ENCODE measurements at regions not wholly inside any gene's neighbourhood (a gene's known extent, or its start where the extent isn't known, plus 50 kb on each side); places are given as distances from the start of the nearest gene placed in this dataset.
"Not testable (repeated sequence)": the region's sequence is repeated elsewhere in the genome, so short reads cannot be mapped to it uniquely, and the experiment has no call there.

- DNase-seq (ENCODE audit: low spot score): not testable (repeated sequence)
Observed at GRCh38 chr20:30164389-30164788, 1093.1 kb upstream of the DEFB115 start.

DNA sequence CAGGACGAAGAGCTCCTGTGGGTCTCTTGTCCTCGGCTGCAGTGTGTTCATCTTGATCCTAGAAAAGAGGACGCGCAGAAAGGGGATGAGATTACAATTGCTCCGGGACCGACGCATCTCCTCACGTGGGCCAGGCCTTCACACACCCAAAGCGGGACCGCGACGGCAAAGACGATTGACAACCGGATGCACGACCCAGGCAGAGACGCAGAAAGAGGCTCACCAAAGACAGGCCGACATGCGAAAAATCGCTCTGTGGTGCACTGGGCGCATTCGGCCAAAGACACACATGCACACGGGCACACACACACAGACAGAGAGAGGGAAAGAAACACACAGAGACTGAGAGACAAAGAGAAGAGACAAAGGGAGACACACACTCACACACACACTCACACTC, 1089.9 kb upstream of the DEFB115 start:
- TF ChIP-seq, protein P1, sequence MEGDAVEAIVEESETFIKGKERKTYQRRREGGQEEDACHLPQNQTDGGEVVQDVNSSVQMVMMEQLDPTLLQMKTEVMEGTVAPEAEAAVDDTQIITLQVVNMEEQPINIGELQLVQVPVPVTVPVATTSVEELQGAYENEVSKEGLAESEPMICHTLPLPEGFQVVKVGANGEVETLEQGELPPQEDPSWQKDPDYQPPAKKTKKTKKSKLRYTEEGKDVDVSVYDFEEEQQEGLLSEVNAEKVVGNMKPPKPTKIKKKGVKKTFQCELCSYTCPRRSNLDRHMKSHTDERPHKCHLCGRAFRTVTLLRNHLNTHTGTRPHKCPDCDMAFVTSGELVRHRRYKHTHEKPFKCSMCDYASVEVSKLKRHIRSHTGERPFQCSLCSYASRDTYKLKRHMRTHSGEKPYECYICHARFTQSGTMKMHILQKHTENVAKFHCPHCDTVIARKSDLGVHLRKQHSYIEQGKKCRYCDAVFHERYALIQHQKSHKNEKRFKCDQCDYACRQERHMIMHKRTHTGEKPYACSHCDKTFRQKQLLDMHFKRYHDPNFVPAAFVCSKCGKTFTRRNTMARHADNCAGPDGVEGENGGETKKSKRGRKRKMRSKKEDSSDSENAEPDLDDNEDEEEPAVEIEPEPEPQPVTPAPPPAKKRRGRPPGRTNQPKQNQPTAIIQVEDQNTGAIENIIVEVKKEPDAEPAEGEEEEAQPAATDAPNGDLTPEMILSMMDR (IDR thresholded peaks at IDR 0.05; ENCODE audit: extremely low read depth, missing control alignments): no peak
- no peak for DNase-seq (ENCODE audit: low spot score)

DNA sequence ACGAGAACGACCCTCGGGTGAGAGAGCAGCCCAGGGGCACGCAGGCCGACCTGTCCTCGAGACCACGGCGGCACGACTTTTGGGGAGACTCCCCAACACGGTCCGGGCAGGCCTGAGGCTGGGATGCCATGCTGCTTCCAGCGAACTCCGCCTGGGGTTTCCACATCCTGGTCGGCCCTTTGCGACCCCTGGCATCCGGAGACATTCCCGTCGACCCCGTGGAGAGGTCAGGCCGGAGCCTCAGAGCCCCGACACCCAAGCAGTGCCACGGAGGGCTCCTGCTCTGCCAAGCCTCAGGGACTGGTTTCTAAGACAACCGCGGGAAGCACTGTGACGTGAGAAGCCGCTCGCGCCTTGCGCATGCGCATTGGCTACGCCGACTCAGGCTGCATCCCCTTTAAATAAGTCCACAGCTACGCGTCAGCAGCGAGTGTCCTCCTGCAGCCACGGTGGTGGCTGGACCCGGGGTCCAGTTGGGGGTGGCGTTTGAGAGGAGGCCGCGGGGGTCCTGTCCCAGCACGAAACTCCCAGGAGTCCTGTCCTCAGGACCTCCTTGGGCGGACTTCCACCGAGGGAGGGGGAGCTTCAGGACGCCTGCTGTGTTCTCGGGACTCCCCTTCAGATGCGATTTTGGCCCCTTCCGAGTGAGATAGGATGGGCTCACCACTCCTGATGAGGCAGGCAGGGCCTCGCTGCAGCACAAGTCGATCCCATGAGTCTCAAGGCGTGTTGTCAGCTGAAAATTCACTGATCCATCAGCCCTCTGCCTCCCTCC, 1089.3 kb upstream of the DEFB115 start:
- TF ChIP-seq, protein P1 (IDR thresholded peaks at IDR 0.05; ENCODE audit: extremely low read depth, missing control alignments): no peak

GRCh38 chr20:30168800-30169138, 1088.7 kb upstream of the DEFB115 start:
- TF ChIP-seq, protein P1 (IDR thresholded peaks at IDR 0.05; ENCODE audit: extremely low read depth, missing control alignments): no peak
- no peak for DNase-seq (ENCODE audit: low spot score)

More for the DNA sequence above, 1089.3 kb upstream of the DEFB115 start:
- DNase-seq (ENCODE audit: low spot score): peak; percentile 10

DNA sequence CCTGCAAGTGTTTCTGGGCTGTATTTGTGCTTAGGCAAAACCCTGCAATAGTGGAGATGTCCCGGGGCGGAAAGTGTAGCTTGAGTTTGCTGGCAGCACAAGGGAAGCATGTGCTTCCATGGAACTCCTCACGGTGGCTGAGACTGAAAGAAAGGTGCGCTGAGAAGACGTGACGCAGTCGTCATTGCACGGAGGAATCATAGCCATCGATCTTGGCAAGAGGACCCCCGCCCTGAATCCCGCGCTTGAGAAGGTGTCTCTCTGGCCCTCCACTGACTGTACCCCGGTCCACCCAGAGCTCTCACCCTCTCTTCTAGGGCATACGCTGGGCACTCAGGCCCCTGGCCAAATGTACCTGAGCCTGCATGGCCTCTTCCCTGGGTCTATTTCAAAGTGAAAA, 1081.8 kb upstream of the DEFB115 start:
- DNase-seq (ENCODE audit: low spot score): no peak
- TF ChIP-seq, protein P1 (IDR thresholded peaks at IDR 0.05; ENCODE audit: extremely low read depth, missing control alignments): no peak

- DNase-seq (ENCODE audit: low spot score): not testable (repeated sequence)
Observed at GRCh38 chr20:30183124-30183523, 1074.3 kb upstream of the DEFB115 start.

DNA sequence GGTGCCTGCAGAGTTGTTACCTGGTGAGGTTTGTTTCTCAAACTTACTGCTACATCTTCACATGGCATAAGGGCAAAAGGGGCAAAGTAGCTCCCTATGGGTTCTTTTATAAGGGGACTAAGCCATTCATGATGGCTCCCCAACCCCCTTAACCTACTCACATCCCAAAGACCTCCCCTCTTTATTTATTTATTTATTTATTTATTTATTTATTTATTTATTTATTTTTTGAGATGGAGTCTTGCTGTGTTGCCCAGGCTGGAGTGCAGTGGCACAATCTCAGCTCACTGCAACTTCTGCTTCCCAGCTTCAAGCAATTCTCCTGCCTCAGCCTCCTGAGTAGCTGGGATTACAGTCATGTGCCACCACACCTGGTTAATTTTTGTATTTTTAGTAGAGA, 1065.7 kb upstream of the DEFB115 start:
- not testable (repeated sequence) for DNase-seq (ENCODE audit: low spot score)

DNA sequence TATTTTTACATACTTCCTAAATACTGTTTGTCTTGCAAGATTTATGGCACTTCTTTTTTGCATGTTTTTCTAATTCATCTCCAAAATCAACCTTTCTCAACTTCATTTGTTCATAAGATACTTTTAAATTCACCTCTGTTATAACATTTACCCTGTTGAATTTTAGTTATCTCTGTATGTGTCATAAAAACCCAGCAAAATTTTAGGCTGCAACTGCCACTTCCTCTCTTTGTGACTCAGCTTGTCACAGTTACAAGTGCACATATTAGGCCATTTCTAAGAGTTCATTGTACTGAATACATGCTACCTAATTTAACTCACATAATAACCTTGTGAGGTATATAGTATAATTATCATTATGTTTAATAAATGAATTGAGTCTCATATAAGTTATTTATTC, 1023.0 kb upstream of the DEFB115 start:
- not testable (repeated sequence) for DNase-seq (ENCODE audit: low spot score)

DNA sequence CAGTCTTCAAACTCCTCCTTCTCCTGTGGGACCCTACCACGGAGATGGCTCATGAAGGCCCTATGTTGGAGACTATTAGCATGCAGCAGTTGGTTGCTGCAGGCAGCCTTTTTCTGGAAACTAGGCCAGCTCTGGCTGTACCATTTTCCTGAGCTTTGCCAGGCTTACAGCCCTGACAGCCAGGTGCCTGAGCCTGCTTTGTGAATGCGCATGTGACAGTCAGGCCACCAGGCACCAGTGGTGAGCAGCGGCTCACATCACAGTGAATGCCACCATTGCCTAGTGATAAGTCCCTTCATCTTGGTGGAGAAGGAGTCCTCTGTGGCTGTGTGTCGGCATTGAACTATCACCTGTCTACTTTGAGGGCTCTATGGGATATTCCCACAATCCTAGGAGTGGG, 982.4 kb upstream of the DEFB115 start:
- DNase-seq (ENCODE audit: low spot score): not testable (repeated sequence)

DNA sequence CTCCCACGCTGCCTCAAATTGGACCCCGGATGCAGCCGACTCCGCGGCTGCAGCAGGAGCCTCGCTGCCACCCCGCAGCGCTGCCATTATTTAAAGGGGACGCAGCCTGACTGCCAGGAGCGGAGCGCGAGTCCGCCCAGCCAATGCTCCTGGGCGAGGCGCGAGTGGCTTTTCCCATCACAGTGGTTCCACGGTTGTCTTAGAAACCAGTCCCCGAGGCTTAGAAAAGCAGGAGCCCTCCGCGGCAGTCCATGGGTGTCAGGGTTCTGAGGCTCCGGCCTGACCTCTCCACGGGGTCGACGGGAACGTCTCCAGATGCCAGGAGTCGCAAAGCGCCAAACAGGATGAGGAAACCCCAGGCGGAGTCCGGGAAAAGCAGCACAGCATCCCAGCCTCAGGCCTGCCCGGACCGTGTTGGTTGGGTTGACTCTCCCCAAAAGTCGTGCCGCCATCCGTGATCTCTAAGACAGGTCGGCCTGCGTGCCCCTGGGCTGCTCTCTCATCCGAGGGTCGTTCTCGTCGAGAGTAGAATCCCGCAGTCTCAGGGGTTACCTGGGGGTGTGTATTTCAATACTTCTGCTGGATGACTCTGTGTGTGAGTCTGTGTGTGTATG, 975.8 kb upstream of the DEFB115 start:
- no peak for DNase-seq (ENCODE audit: low spot score)
- TF ChIP-seq, protein P1 (IDR thresholded peaks at IDR 0.05; ENCODE audit: extremely low read depth, missing control alignments): no peak

DNA sequence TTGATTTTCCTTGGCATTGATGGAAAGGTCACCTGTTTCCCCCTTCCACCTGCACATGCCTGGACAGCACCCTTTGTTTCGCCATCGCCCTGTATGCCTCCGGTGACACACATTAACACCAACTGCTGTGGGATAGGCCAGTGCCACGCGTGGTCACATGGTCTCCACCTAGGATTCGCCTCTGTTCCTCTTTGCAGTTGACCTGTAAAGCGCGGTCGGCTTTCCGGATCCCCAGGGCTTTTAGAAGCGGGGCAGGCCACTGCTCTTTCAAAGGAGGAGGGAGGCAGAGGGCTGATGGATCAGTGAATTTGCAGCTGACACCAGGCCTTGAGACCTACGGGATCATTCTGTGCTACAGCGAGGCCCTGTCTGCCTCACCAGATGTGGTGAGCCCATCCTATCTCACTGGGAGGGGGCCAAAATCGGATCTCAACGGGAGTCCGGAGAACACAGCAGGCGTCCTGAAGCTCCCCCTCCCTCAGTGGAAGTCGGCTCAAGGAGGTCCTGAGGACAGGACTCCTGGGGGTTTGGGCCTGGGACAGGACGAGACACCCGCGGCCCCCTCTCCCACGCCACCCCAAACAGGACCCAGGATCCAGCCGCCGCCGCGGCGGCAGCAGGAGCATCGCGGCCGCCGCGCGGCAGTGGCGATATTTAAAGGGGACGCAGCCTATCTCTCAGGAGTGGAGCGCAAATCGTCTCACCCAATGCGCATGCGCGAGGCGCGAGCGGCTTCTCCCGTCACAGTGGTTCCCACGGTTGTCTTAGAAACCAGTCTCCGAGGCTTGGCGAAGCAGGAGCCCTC, 973.8 kb upstream of the DEFB115 start:
- DNase-seq (ENCODE audit: low spot score): peak; percentile 58
